ENCODE measurements at regions not wholly inside any gene's neighbourhood (a gene's known extent, or its start where the extent isn't known, plus 50 kb on each side); places are given as distances from the start of the nearest gene placed in this dataset.

GRCh38 chr10:81101062-81101461, 563.4 kb downstream of the SH2D4B start:
- TF ChIP-seq TAF1 (IDR thresholded peaks at IDR 0.05; ENCODE audit: low read depth) (no peak), USF1 (IDR thresholded peaks at IDR 0.05) (no peak), FOXM1 (IDR thresholded peaks at IDR 0.05; ENCODE audit: borderline replicate concordance, low read depth) (no peak), EGR1 (IDR thresholded peaks at IDR 0.05) (no peak), TEAD4 (IDR thresholded peaks at IDR 0.05) (no peak), MAX (IDR thresholded peaks at IDR 0.05) (no peak), RAD21 (IDR thresholded peaks at IDR 0.05; ENCODE audit: low read depth) (no peak), EP300 (IDR thresholded peaks at IDR 0.05; ENCODE audit: borderline replicate concordance) (no peak), TCF12 (IDR thresholded peaks at IDR 0.05; ENCODE audit: low read depth) (no peak), ZBTB7A (IDR thresholded peaks at IDR 0.05; ENCODE audit: low read depth) (no peak), REST (IDR thresholded peaks at IDR 0.05; ENCODE audit: low read depth) (no peak), YY1 (IDR thresholded peaks at IDR 0.05; ENCODE audit: low read depth) (no peak), CREB1 (IDR thresholded peaks at IDR 0.05; ENCODE audit: low read depth) (no peak), NFIC (IDR thresholded peaks at IDR 0.05) (no peak), CEBPB (IDR thresholded peaks at IDR 0.05) (no peak)

GRCh38 chr10:81104494-81104893, 566.8 kb downstream of the SH2D4B start:
- TF ChIP-seq TAF1 (IDR thresholded peaks at IDR 0.05; ENCODE audit: low read depth) (no peak), TCF12 (IDR thresholded peaks at IDR 0.05; ENCODE audit: low read depth) (no peak), ZBTB7A (IDR thresholded peaks at IDR 0.05; ENCODE audit: low read depth) (no peak), NFIC (IDR thresholded peaks at IDR 0.05) (no peak), YY1 (IDR thresholded peaks at IDR 0.05; ENCODE audit: low read depth) (no peak), FOXM1 (IDR thresholded peaks at IDR 0.05; ENCODE audit: borderline replicate concordance, low read depth) (no peak), RAD21 (IDR thresholded peaks at IDR 0.05; ENCODE audit: low read depth) (no peak), EP300 (IDR thresholded peaks at IDR 0.05; ENCODE audit: borderline replicate concordance) (no peak), TEAD4 (IDR thresholded peaks at IDR 0.05) (no peak), MAX (IDR thresholded peaks at IDR 0.05) (no peak), CEBPB (IDR thresholded peaks at IDR 0.05) (no peak), REST (IDR thresholded peaks at IDR 0.05; ENCODE audit: low read depth) (no peak), USF1 (IDR thresholded peaks at IDR 0.05) (no peak)

- TF ChIP-seq TCF12 (IDR thresholded peaks at IDR 0.05; ENCODE audit: low read depth) (no peak), EP300 (IDR thresholded peaks at IDR 0.05; ENCODE audit: borderline replicate concordance) (no peak), TEAD4 (IDR thresholded peaks at IDR 0.05) (no peak), NFIC (IDR thresholded peaks at IDR 0.05) (no peak), MAX (IDR thresholded peaks at IDR 0.05) (no peak), YY1 (IDR thresholded peaks at IDR 0.05; ENCODE audit: low read depth) (no peak), REST (IDR thresholded peaks at IDR 0.05; ENCODE audit: low read depth) (no peak), USF1 (IDR thresholded peaks at IDR 0.05) (no peak)
Observed at GRCh38 chr10:81108516-81109199, 571.0 kb downstream of the SH2D4B start.

Measured in Ishikawa (cell line).